ENCODE measurements at regions not wholly inside any gene's neighbourhood (a gene's known extent, or its start where the extent isn't known, plus 50 kb on each side); places are given as distances from the start of the nearest gene placed in this dataset.

DNA sequence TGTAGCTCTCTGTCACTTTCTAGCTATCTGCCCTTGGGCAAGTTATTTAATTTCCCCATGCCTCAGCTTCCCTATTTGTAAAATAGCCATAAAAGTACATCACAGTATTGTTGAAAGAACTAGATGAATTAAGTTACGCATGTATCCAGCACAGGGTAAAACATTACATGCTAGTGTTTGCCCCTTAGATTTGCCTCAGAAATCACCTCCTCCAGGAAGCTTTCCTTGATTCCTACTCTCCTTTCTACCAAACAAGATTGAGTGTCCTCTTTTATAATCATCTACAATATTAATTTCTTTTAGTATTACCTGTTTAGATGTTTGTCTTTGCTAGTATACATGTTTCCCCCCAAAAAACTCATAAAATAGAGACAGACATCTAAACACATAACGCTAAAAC lies 369.5 kb downstream of the GBA3 start (continued):
- TF ChIP-seq, protein P1, sequence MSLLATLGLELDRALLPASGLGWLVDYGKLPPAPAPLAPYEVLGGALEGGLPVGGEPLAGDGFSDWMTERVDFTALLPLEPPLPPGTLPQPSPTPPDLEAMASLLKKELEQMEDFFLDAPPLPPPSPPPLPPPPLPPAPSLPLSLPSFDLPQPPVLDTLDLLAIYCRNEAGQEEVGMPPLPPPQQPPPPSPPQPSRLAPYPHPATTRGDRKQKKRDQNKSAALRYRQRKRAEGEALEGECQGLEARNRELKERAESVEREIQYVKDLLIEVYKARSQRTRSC (CRISPR knock-in tag; IDR thresholded peaks at IDR 0.05; ENCODE audit: low read depth), result no peak
- TF ChIP-seq, protein P2, sequence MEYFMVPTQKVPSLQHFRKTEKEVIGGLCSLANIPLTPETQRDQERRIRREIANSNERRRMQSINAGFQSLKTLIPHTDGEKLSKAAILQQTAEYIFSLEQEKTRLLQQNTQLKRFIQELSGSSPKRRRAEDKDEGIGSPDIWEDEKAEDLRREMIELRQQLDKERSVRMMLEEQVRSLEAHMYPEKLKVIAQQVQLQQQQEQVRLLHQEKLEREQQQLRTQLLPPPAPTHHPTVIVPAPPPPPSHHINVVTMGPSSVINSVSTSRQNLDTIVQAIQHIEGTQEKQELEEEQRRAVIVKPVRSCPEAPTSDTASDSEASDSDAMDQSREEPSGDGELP (IDR thresholded peaks at IDR 0.05; ENCODE audit: borderline replicate concordance, low read depth), result no peak
- no peak for TF ChIP-seq DMAP1 (CRISPR knock-in tag; IDR thresholded peaks at IDR 0.05)
- no peak for TF ChIP-seq CBFB (CRISPR knock-in tag; IDR thresholded peaks at IDR 0.05)
- TF ChIP-seq MAZ (IDR thresholded peaks at IDR 0.05; ENCODE audit: borderline replicate concordance, low read depth, low read length), result no peak
- no peak for TF ChIP-seq MAZ (CRISPR knock-in tag; IDR thresholded peaks at IDR 0.05; ENCODE audit: low read depth)
- TF ChIP-seq, protein P3, sequence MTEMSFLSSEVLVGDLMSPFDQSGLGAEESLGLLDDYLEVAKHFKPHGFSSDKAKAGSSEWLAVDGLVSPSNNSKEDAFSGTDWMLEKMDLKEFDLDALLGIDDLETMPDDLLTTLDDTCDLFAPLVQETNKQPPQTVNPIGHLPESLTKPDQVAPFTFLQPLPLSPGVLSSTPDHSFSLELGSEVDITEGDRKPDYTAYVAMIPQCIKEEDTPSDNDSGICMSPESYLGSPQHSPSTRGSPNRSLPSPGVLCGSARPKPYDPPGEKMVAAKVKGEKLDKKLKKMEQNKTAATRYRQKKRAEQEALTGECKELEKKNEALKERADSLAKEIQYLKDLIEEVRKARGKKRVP (CRISPR knock-in tag; IDR thresholded peaks at IDR 0.05), result no peak
- no peak for TF ChIP-seq GTF2F1 (IDR thresholded peaks at IDR 0.05; ENCODE audit: low read length)
- no peak for TF ChIP-seq ZNF709 (CRISPR knock-in tag; IDR thresholded peaks at IDR 0.05)
- TF ChIP-seq ZNF180 (CRISPR knock-in tag; IDR thresholded peaks at IDR 0.05; ENCODE audit: borderline replicate concordance, low read depth), result no peak
- TF ChIP-seq MYNN (CRISPR knock-in tag; IDR thresholded peaks at IDR 0.05; ENCODE audit: low read depth), result no peak
- no peak for TF ChIP-seq ZNF546 (CRISPR knock-in tag; conservative IDR thresholded peaks at IDR 0.05)

DNA sequence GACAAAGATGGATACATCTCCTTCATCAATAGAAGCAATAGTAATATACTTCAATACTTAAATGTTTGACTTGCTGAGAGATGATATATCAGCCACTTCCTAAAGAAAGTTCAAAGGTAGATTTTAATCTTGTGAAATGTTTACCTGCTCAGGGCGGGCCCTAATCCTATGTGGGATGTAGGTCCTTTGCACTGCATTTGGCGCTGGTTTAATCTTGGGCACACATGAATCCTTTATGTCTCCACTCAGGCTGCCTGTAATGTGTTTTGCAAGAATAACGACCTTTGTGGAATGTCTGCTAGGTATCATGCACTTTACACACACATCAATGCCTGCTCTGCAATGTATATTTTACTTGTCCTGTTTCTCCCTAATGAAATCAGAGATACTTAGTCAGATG lies 368.7 kb downstream of the GBA3 start:
- Histone ChIP-seq H2AFZ (ENCODE audit: low read length) (no peak overlapping the region), H3K4me2 (ENCODE audit: low read depth, low read length) (no peak overlapping the region), H4K20me1 (ENCODE audit: insufficient read depth, low read length) (no peaks in the 10 kb centered on the region), H3K27ac (ENCODE audit: extremely low read length, insufficient read depth, low read length) (no peak overlapping the region), H3K9me3 (ENCODE audit: low read length) (no peaks in the 10 kb centered on the region), H3K4me1 (ENCODE audit: insufficient read depth, low read length) (0 out of 2 replicates have a peak, but pooled peaks cover 7% of the 10 kb centered on the region), H3K79me2 (ENCODE audit: insufficient read depth, low read length) (no peaks in the 10 kb centered on the region), H3K9ac (ENCODE audit: insufficient read depth, low read depth, low read length) (no peak overlapping the region), H3K36me3 (replicated peaks in 1 of 2; ENCODE audit: control insufficient read depth in 1 of 2, insufficient read depth in 2 of 2, low read length in 2 of 2) (no peaks in the 10 kb centered on the region), H3K27me3 (ENCODE audit: control insufficient read depth in 1 of 2, insufficient read depth in 2 of 2, low read length in 2 of 2) (no peaks in the 10 kb centered on the region; a peak in 1 of 5 replicates), H3K4me3 (replicated peaks in 1 of 3; ENCODE audit: insufficient read depth in 1 of 3, low read depth in 2 of 3, low read length in 3 of 3) (no peak overlapping the region)
- in situ Hi-C loops (cut with HindIII; ENCODE audit: extremely low pct_ligation_motif_present, low pct_unique_long_range_greater_than_20kb), result no loop called here
- FAIRE-seq, result no peak
- POLR2A ChIA-PET, result no interaction called here
- 0% methylated on average over 3 of the region's 3 CpGs for WGBS (ENCODE audit: low lambda C conversion rate)
- CTCF ChIA-PET (ENCODE audit: low intra/inter-chr PET ratio, low total read pairs), result no interaction called here
- ATAC-seq, result peak; percentile 49; the same call in 2 of the 3 replicates
- peak; percentile 7 for DNase-seq (ENCODE audit: low spot score)
- no TSS peak for BruUV-seq (replicated peaks)
- intact Hi-C loops (cut with micrococcal nuclease; ENCODE audit: unreplicated experiment), result no loop called here
- TF ChIP-seq, protein P4, sequence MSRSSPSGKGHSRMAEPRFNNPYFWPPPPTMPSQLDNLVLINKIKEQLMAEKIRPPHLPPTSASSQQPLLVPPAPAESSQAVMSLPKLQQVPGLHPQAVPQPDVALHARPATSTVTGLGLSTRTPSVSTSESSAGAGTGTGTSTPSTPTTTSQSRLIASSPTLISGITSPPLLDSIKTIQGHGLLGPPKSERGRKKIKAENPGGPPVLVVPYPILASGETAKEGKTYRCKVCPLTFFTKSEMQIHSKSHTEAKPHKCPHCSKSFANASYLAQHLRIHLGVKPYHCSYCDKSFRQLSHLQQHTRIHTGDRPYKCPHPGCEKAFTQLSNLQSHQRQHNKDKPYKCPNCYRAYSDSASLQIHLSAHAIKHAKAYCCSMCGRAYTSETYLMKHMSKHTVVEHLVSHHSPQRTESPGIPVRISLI (CRISPR knock-in tag; IDR thresholded peaks at IDR 0.05; ENCODE audit: borderline replicate concordance), result no peak
- TF ChIP-seq, protein P5, sequence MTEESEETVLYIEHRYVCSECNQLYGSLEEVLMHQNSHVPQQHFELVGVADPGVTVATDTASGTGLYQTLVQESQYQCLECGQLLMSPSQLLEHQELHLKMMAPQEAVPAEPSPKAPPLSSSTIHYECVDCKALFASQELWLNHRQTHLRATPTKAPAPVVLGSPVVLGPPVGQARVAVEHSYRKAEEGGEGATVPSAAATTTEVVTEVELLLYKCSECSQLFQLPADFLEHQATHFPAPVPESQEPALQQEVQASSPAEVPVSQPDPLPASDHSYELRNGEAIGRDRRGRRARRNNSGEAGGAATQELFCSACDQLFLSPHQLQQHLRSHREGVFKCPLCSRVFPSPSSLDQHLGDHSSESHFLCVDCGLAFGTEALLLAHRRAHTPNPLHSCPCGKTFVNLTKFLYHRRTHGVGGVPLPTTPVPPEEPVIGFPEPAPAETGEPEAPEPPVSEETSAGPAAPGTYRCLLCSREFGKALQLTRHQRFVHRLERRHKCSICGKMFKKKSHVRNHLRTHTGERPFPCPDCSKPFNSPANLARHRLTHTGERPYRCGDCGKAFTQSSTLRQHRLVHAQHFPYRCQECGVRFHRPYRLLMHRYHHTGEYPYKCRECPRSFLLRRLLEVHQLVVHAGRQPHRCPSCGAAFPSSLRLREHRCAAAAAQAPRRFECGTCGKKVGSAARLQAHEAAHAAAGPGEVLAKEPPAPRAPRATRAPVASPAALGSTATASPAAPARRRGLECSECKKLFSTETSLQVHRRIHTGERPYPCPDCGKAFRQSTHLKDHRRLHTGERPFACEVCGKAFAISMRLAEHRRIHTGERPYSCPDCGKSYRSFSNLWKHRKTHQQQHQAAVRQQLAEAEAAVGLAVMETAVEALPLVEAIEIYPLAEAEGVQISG (CRISPR knock-in tag; IDR thresholded peaks at IDR 0.05), result no peak
- TF ChIP-seq NAIF1 (CRISPR knock-in tag; IDR thresholded peaks at IDR 0.05; ENCODE audit: borderline replicate concordance) (no peak), MED1 (CRISPR knock-in tag; IDR thresholded peaks at IDR 0.05) (no peak), ZNF562 (CRISPR knock-in tag; IDR thresholded peaks at IDR 0.05; ENCODE audit: borderline replicate concordance) (no peak), PITX1 (CRISPR knock-in tag; IDR thresholded peaks at IDR 0.05) (no peak), ZNF616 (CRISPR knock-in tag; IDR thresholded peaks at IDR 0.05; ENCODE audit: low read depth) (no peak)

All from HepG2 (cell line).